HG02884 (cell line): ENCODE measurements at regions not wholly inside any gene's neighbourhood (a gene's known extent, or its start where the extent isn't known, plus 50 kb on each side); places are given as distances from the start of the nearest gene placed in this dataset.

Source experiments
- ATAC-seq: cut with Tn5 transposase; IDR thresholded peaks from one replicate; pipeline ENCODE4 v1.9.1; 2021; ENCODE audit warnings: mild to moderate bottlenecking, moderate library complexity; ENCODE audit not compliant: unreplicated experiment

DNA sequence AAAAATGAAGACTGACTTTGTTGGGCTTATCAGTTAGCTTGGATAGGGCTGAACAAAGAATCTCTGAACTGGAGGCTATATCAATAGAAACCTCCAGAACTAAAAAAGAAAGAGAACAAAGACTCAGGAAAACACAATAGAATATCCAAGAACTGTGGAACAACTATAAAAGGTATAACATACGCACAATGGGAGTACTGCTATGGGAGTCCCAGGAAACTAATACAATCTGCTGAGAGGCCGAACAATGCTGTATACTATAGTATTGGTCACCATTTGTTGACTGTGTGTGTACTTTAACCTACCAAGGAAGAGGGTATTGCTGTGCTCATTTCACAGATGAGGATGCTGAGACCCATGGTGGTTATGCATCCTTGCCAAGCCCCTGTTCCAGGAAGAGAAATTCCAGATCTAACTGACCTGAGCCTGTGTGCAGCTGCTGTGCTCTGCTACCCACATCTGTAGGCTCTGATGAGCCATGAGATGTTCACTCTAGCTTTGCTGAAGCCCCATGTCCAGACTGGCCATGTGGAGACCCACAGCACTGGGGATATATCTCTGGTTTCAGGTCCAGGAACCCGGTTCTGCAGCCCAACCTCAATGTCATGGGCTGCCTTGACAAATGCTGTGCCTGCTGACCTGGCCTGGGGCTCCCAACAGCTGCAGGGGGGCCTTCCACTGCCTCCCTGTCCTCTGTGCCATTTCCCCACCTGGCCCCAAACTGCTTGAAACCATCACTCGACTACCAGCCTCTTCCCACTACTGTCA is 254.3 kb upstream of the TNRC6C start:
- no peak for ATAC-seq

DNA sequence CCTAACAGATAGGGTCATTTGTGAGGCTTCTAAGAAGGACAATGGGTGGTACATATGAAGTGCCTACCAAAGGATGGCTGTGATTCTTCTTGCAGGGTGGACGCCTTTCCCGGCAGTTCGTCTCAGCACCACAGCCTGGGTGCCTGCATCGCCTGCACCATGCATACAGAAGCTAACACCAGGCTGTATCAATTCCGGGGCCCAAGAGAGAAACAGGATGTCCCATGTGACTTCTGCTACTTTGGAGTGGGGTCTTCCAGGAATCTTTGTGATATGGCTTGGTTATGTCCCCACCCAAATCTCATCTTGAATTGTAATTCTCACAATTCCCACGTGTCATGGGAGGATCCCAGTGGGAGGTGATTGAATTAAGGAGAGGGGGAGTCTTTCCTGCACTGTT is 251.6 kb upstream of the TNRC6C start:
- ATAC-seq = no peak

DNA sequence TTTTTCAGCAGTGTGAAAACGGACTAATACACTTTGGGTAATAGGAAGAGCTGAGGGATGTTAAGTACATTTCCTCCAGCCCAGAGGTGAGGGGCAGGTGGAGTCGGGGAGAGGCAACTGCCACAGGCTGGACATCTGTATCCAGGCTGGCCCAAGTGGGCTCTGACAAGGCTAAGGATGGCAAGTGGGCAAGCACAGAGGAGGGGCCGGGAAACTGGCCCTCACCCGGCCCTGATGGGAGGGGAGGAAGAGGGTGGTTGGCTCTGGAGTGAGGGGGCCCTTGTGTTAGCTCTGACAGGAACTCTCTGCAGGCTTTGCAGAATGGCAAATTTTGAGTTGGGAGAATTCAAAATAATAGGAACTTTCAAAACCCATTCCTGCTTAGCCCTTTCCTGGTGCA is 251.0 kb upstream of the TNRC6C start:
- ATAC-seq = no peak

DNA sequence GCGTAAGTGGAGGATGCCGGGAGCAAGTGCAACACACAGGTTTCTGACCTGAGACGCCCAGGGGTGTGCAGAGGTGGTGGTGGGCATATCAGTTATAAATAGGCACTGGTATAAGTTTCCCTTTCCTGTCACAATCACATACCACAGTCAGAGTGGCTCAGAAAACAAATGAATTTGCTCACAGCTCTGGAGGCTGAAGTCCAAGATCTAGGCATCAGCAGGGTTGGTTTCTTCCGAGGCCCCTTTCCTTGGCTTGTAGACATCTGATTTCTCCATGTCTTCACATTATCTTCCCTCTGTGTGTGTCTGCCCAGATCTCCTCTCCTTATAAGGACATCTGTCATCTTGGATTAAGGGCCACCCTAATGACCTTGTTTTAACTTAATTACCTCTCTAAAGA is 250.5 kb upstream of the TNRC6C start:
- no peak for ATAC-seq

DNA sequence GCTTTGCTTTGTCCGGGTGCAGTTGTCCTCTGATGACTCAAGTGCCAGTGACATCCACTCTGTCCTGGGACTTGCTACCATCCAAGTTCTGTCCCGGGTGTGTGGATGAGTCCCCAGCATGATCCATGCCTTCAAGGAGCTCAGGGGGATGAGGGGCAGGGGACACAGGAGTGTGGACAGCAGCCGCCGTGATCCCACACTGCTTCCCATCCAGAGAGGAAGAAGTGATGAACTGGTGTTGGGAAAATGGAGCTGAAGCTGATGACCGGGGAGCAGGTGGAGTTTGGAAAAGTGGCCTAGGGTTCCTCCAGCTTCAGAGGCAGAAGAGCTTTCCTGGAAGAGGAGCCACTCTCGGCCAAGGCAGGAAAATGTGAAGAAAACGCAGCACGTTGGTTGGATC is 249.6 kb upstream of the TNRC6C start:
- ATAC-seq = no peak

DNA sequence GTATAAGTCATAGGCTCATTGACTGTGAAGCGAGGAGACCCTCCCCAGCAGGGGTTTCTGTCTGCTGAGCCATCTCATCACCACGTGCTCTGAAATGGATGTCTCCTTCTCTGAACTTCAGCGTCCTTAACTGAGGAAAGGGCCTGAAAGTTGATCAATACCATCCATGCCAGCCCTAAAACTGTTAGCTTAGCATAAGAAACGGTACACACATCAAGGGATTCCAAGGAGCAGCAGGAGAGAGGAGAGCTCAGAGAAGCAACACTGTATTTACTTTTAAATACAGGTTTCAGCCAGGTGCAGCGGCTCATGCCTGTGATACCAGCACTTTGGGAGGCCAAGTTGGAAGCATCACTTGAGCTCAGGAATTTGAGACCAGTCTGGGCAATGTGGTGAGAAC is 248.9 kb upstream of the TNRC6C start:
- no peak for ATAC-seq

DNA sequence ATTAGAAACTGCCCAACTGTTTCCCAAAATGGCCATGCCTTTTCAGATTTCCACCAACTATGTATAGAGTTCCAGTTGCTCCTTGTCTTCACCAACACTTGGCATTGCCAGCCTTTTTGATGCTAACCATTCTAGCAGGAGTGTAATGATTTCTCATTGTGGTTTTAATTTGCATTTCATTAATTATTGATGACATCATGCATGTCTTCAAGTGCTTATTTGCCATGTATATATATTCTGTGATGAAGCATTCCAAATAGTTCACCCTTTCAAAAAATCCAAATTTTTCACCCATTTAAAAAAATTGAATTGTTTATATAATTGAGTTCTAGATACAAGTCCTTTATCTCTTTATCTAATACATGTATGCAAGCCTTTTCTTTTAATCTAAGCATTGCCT is 245.9 kb upstream of the TNRC6C start:
- ATAC-seq = no peak

DNA sequence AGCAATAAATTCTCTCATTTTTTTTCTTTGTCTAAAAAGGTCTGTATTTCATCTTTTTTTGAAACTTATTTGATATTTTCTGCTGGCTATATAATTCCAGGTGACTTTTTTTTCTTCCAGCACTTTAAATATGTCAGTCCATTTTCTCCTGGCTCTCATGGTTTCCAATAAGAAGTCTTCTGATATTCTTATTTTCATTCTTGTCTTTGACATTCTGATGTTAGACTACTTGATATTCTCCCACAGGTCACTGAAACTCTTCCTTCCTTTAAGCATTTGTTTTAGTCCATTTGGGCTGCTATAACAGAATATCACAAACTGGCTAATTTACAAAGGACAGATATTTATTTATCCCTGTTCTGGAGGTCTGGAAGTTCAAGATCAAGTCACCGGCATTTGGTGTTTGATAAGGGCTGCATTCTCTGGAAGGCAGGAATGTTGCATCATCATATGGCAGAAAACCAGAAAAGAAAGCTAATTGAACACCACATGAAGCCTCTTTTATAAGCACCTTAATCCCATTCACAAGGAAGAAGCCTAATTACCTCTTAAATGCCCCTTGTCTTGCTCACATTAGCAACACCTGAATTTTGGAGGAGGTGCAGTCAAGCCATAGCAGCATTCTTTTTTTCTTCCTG is 242.1 kb upstream of the TNRC6C start:
- no peak for ATAC-seq

DNA sequence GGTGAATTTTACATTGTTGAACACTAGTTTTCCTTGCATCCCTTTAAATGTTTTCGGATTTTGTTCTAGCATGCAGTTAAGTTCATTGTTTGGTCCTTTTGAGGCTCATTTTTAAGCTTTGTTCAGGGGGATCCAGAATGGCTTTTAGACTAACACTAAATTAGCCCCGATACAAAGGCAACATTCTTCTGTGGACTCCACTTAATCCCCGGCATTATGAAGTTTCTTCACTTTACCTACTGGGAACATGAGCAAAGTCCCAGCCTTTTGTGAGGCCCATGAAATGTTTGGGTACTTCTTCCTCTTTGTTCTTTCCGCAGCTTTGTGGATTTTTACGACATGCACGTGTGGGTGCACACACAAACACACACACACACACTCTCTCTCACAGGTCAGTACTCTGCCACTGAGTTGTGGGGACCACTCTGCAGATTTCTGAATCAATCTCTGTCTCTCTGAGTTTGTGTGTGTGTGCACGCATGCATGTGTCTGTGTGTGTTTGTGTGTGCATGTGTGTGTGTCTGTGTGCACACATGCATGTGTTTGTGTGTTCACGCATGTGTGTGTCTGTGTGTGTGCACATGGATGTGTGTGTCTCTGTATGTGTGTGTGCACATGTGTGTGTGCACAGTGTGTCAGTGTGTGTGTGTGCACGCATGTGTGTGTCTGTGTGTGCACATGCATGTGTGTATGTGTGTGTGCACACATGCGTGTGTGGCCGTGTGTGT is 240.4 kb upstream of the TNRC6C start:
- ATAC-seq = no peak

DNA sequence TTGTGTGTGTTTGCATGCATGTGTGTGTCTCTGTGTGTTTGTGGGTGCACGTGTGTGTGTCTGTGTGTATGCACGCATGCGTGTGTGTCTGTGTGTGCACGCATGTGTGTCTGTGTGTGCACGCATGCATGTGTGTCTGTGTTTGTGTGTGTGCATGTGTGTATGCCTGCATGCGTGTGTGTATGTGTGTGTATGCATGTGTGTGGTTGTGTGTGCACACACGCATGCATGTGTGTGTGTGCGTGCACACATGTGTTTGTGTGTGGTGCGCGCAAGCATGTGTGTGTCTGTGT is 239.9 kb upstream of the TNRC6C start:
- ATAC-seq = no peak

DNA sequence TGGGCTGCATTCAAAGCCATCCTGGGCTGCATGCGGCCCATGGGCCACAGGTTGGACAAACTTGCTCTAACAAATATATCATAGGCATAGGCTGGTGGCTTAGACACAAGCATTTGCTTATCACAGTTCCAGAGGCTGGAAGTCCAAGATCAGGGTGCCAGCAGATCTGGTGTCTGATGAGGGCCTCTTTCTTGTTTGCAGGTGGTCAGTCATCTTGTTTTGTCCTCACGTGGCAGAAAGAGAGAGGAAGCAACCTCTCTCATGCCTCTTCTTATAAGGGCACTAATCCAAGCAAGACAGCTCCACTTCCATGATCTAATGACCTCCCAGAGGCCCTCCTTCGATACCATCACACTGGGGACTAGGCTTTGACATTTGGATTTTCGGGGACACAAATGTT is 238.7 kb upstream of the TNRC6C start:
- ATAC-seq = no peak

DNA sequence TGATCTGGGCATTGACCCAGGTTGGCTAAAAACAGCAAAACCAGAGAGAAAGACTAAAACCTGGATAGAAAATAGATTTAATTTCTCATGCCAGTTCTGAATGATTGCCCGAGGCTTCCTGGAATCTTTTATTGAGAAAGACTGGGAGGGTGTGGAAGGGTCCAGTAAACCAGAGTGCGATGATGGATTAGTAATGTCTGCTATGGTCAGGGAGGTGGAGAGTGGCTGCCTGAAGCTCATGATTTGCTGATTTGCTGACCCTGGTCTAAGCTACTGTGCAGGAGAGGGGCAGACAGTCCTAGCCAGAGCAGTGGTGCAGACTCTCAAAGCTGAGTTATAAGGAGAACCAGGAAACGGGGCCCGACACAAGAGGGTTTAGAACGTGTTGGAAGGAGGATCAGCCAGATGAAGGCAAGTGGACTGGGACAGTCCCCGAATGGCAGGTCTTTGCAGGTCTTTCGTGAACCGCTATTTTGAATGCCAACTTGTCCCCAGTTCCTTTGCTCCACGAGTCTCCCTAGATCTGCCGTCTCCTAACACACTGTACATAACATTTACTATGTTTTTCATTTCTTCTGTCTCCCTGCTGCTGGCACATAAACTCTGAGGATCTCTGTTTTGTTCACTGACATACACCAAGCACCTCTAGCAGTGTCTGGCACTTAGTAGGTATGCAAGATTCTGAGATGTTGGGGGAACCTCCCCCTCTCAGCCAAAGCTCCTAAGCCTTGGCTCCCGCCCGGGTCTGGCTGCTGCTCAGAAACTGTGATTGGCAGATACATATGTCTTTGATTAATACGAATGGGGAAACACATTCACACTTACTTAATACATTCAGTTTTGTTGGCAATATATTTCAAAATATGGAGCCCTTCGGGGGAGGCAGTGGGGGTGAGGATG is 237.3 kb upstream of the TNRC6C start:
- no peak for ATAC-seq

DNA sequence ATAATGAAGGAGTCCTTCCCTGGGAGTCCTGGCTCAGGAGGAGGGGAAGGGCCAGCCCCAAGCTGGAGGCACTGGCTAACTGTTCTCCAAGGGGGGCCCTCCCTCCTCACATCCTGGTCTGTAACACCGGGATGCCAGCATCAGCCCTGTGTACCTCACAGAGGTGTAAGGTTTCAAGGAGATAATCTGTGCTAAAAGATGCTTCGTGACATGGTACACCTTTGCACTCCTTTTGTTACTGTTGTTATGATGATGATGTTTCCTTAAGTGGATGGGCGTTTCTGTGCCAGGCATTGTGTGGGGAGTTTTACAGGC is 236.7 kb upstream of the TNRC6C start:
- no peak for ATAC-seq

DNA sequence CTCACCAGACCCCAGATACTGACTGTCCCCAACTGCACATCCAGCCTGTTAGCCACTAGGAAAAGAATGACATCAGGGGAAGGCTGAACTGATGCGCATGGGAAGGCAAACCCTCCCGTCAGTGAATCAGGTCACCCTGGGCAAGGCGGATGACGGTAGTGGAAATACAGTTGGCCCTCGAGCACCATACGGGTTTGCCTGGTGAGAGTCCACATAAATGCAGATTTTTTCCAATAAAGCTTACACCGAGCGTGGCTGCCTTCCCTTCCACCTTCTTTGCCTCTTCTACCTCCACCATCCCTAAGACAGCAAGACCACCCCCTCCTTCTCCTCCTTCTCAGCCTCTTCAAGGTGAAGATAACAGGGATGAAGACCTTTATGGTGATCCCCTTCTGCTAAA is 236.1 kb upstream of the TNRC6C start:
- no peak for ATAC-seq

DNA sequence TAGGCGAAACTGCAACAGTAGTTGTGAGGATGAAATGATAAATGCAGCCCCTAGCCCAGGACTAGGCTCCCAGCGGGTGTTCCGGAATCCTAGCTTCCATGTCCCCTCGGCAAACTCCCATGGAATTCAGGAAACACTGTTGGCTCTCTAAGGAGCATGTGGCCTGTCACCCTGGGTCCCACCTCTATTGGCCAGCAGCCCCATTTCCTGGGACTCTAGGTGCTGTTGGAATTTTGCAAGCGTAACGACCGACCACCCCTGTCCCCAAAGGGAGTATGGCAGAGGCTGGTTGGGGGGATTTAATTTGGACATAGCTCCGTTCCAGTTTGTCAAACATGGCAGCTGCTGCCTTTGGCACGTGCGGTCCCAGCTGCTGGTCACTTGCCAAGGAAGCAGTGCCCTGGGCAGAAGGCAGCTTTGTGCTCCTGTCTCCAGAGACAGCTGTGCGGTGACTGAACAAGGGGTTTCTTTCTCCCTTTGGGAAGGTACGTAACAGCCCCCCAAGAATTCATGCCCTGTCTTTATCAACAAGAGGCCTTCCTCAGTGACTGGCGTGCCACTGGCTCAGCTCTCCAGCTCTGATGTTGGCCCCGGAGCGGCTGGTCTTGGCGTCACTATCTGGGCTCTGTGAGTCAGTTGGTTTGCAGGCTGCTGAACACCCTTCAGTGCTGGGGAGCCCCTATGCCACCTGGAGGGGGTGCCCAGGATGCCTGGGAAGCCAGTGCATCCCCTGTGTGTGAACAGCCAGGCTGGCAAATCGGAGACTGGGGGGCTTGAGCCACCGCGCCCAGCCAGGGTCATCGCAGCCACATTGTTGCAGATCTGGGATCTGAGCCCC is 235.2 kb upstream of the TNRC6C start:
- no peak for ATAC-seq

DNA sequence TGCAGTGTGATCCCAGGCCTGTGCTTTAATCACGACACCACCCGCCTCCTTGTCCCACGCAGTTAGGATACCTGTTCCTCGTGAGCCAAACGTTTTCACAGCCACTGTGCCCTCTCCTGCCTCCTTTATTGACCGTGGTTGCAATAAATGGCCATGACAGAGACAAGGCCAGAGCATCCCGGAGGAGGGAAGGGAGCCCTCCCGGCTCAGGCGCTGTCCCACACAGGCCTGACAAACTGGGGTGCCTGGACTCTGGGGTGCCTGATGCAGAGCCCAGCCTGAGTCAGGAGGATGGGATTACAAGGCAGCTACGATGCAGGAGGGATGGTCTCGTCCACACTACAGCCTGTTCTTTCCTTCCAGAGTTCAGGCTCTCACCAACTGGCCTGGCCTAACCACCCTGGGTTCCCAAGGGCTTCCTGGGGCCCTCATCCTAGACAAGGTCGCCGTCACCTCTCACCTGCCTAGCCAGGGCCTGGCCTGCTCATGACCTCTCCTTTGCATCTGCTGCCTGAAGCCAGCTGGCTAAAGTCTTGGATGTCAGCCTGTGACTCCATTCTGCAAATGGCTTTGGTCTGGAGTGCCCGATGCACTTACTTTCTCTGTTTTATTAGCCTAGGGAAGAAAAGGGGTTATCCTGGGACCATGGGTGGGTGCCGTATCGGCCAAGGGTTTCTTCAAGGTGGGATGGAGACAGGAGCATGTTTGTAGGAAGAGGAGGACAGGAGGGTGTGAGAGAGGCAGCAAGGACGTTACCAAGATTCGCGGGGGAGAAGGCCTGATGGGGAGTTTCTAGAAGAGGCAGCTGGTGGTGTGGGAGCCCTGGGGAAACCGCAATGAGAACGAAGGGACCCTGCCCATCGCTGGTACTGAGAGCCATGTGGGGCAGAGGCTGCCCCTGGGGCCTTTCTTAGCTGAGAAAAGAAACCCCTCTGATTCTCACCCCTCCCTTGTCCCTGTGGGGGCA is 234.3 kb upstream of the TNRC6C start:
- no peak for ATAC-seq

DNA sequence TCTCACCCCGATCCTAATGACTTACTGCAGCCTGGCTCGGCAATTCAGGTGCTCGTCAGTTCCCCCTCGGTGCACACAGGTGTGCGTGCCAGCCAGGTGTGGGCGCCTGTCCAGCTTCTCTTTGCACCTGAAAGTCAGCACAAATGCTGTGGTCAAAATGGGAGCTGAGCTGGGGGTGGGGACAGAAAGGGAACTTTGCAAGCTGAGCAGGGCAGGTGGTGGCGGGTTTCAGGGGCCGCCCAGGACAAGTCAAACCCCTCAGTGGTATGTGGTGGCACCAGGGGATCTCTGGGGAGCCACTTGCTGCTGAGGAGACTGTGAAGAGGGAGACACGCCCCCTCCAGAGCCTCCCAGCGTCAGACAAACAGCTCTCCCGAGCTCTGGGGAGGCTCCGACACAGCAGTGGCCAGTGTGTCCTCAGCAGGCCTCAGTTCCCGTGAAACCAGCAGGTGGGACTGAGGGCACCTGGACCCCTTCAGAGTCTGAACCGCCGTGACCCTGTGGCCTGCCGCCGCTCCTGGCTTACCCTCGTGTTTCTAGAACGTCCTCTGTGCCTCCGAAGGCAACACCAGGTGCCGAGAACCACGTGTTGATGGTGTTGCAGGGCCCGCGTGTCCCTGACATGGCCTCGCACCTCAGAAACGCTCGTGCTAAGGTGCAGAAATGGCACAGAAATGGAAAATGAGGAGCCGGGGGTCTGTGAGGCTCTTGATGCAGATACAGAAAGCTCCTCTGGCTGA is 233.5 kb upstream of the TNRC6C start:
- no peak for ATAC-seq

DNA sequence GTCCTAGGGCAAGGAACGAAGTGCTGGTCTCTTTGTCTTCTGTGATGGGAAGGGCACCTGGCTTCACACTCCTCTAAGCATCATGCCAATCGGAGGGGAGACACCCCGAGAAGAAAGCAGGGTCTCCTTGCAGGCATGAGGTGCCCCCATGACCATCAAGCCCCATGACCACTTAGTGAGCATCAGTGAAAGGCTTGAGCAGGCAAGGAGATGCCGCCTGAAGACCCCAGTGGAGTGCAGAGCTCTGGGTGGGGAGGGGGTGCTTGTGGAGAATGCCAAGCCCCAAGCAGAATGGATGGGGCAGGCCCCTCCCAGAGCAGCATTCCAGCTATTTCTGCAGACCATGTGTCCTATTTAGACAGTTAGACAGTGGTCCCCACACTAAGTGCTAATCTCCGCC is 232.7 kb upstream of the TNRC6C start:
- no peak for ATAC-seq

DNA sequence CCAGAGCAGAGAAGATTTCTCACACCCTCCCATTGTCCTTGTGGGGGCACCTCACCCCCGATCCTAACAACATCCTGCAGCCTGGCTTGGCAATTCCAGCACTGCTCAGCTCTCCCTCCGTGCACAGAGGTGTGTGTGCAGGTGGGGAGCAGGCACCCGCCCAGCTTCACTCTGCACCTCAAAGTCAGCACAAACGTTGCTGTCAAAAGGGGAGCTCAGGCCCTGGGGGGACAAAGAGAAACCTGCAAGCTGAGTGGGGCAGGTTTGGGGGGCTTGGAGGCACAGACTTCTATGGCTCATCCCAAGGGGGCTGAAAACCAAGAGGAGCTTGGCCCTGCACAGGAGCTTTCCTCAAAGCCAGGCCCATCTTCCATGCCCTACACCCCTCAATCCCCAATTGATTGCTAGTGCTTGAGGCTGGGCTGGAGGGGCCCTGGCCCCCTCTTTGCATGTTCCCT is 231.9 kb upstream of the TNRC6C start:
- no peak for ATAC-seq
